Gastroesophageal sphincter (tissue), 3 donors: ENCODE measurements at regions not wholly inside any gene's neighbourhood (a gene's known extent, or its start where the extent isn't known, plus 50 kb on each side); places are given as distances from the start of the nearest gene placed in this dataset.

ENCODE experiments used
- CTCF ChIP-seq, 4 experiments: fragments of 200-600 bp in 2 of 4; fragments of 450-650 bp in 2 of 4; sonication (generic) in 1 of 4; IDR thresholded peaks; one replicate each; pipeline ENCODE4 v1.5.1; 2017 to 2019; ENCODE audit warnings: antibody characterized with exemption in 4 of 4, mild to moderate bottlenecking in 2 of 4, moderate library complexity in 2 of 4
- EP300 ChIP-seq: sonication (generic); formaldehyde crosslinking; IDR thresholded peaks from one replicate; pipeline ENCODE4 v1.6.1; 2017; ENCODE audit warnings: antibody characterized with exemption, mild to moderate bottlenecking
- POLR2A ChIP-seq, 2 donors: fragments of 450-650 bp; IDR thresholded peaks; one replicate each; pipeline ENCODE4 v1.6.1; 2017; ENCODE audit warnings: antibody characterized with exemption in 2 of 2, mild to moderate bottlenecking in 2 of 2, moderate library complexity in 1 of 2
- POLR2AphosphoS5 ChIP-seq: sonication (generic); formaldehyde crosslinking; IDR thresholded peaks from one replicate; pipeline ENCODE4 v1.6.1; 2017; ENCODE audit warnings: antibody characterized with exemption

GRCh38 chr17:68762911-68763310 is 161.7 kb upstream of the FAM20A start:
- TF ChIP-seq CTCF (IDR thresholded peaks at IDR 0.05): no peak
- TF ChIP-seq POLR2AphosphoS5: no peak
- TF ChIP-seq POLR2A (IDR thresholded peaks at IDR 0.05): no peak
- TF ChIP-seq EP300: no peak
